OCI-LY3 (cell line): ENCODE measurements at regions not wholly inside any gene's neighbourhood (a gene's known extent, or its start where the extent isn't known, plus 50 kb on each side); places are given as distances from the start of the nearest gene placed in this dataset.

Experiments used
- EZH2phosphoT487 ChIP-seq: fragments of 200-600 bp; shearing (Covaris generic); IDR thresholded peaks from 2 replicates; pipeline ENCODE4 v1.6.1; 2018; ENCODE audit warnings: antibody characterized with exemption, mixed run types, low read depth
- TF ChIP-seq, protein P1 (sequence below): fragments of 200-600, 300-600 bp; sonication (generic); IDR thresholded peaks from 2 replicates; pipeline ENCODE4 v1.5.1; 2014; ENCODE audit warnings: antibody characterized with exemption, low read length, low read depth

DNA sequence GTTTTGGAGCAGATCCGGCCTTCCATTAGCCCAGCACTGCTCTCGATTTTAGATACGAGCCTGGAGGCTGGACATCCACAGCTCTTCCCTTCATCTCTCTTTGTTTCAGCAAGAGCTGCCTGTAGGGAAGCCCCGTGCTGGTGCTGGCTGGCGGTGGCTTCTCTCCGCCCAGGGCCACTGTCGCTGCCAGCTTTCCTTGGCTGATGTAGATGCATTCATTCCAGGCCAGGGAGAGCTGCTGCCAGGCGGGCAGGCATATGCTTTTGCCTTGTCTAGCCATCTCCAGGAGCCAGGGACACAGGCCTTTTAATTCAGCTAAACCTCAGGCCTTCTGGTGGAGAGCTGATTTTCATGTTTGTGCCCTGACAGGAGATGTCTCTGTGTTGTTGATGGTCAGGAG is 409.3 kb upstream of the CLINT1 start:
- TF ChIP-seq, protein P1, sequence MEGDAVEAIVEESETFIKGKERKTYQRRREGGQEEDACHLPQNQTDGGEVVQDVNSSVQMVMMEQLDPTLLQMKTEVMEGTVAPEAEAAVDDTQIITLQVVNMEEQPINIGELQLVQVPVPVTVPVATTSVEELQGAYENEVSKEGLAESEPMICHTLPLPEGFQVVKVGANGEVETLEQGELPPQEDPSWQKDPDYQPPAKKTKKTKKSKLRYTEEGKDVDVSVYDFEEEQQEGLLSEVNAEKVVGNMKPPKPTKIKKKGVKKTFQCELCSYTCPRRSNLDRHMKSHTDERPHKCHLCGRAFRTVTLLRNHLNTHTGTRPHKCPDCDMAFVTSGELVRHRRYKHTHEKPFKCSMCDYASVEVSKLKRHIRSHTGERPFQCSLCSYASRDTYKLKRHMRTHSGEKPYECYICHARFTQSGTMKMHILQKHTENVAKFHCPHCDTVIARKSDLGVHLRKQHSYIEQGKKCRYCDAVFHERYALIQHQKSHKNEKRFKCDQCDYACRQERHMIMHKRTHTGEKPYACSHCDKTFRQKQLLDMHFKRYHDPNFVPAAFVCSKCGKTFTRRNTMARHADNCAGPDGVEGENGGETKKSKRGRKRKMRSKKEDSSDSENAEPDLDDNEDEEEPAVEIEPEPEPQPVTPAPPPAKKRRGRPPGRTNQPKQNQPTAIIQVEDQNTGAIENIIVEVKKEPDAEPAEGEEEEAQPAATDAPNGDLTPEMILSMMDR, result no peak
- no peak for TF ChIP-seq EZH2phosphoT487
